Umbilical cord (tissue), 1 donor: ENCODE measurements at regions not wholly inside any gene's neighbourhood (a gene's known extent, or its start where the extent isn't known, plus 50 kb on each side); places are given as distances from the start of the nearest gene placed in this dataset.
"Not testable (repeated sequence)": the region's sequence is repeated elsewhere in the genome, so short reads cannot be mapped to it uniquely, and the experiment has no call there.

ENCODE experiments used
- DNase-seq: peaks from one replicate; pipeline ENCODE4 v3.0.0-alpha.2; 2015; ENCODE audit warnings: low spot score

DNA sequence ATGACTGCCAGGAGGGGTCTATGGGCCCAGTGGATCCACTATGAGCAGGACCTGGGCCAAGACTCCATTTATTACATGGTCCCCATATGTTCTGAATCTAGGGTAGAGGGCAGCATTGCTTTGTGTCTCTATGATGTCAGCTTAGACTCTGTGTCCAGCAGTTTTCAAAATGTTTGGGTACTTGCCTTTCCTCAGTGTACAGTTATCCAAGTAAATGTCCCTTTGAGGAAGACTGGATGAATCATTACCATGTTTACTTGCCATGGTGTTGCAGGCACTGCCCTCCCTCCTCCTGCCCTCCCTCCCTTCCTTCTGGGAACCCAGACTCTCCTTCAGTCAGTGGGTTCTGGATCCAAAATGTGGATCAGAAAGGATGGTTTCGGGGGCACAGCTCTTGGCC, 108.6 kb downstream of the NRN1 start:
- no peak for DNase-seq

DNA sequence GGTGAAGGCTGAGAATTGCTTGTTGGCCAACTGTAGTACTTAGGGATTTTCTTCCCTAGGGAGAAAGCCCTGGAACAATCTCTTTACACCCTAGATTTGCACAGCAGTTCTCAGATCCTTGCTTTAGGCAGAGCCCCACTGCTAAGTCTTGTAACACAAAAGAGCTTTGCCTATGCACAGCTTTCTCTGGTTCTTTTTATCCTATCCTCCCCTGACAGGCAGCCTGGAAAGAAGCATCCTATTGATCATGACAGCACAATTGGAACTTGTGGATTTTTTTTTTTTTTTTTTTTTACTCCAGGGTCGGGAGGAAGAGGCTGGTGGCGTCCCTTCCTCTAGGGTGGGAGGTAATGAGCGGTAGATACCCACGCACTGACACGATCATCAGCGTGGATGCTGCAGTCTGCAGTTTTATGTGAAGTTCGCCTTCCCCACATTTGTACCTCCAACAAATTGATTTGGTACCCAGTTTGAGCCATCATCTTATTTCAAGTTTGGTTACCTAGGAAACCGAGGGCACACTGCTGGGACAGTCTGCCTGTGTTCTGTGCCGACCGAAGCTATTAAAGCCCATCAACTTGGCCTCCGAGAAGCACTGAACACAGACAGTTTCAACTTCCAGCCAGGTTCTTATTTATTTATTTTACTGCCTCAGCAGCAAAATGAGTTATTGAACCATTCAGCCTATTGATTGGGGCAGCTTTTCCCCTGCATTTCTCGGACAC, 110.1 kb downstream of the NRN1 start:
- no peak for DNase-seq

DNA sequence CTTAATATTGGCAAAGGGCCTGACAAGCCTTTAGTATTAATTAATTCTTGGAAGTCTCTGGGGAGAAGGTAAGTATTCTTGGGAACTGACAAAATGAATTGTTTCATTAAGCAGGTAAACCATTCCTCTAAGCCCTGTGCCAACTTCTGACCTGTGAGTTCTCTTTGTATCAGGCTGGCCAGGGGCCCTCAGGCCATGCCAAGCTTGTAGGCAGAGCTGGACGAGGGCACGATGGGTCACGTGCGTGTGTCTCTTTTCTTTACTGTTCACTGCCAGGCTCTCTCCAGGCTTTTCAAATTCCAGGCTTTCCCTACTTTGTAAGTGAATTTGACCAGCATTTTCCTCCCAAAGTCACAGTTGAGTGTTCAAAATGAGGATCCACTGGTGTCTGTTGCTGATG, 112.4 kb downstream of the NRN1 start:
- no peak for DNase-seq

DNA sequence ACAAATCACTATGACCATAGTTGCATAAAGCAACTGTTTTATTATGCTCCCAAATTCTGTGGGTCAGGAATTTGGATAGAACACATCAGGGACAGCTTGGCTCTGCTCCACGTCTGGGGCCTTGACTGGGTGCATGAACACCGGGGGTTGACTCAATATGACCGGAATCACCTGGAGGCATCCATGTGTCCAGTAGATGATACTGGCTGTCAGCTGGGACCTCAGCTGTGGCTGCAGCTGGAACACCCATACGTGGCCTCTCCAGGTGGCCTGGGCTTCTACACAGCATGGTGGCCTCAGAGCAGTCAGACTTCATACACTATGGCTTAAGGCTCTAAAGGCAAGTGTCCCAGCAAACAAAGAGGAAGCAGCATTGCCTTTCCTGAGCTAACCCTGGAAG, 113.4 kb downstream of the NRN1 start:
- no peak for DNase-seq

DNA sequence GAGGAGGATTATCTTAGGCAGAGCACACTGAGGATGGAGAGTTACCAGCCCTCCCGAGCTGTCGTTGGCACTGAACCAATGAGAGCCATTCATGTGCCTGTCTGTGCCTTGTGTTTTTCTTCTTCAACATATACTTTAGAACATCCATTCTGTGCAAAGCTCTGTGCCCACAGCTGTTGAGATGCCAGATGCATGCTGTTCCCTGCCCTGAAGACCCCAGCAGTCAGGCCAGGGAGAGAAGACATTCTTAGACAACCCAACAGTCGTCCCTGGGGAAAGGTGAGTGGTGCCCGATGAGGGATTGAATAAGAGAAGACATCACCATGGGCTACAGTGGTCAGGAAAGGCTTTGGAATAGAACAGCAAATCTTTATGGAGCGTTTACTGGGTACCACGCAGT, 114.1 kb downstream of the NRN1 start:
- DNase-seq, result no peak

DNA sequence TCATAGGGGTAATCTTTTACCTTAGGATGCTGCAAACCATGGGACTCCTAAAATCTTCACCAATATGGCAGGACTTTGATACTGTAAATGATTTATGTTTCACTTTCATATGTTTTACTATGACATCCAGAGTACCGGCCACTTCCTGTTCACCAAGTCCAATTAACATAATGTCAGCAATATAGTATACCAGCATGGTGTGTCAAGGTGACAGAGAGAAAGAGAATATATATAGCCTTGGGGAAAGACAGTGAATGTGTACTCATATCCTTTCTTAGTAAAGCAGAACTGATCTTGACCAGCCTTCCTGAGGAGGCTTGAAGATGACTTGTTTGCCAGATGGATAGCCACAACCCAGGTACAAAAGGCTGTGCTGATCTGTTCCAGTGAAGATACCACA, 127.9 kb downstream of the NRN1 start:
- DNase-seq, result no peak

DNA sequence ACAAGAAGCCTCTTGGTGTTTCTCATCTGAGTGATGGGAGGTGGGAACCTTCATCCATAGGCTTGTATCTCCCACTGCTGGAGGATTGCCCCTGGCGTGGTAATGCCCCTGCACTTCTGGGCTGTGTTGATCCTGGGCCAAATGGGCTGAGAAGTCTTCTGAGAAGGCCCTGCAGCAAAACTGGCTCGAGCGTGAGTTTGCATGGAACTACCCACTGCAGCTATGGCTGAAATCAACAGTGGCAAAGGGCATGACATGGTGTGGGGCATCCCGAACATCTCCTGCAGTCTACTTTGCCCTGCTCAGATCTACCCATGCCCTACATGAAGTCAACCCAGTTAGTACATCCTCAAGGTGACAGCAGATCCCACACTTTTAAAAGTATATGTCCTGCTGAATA, 130.6 kb downstream of the NRN1 start:
- no peak for DNase-seq

DNA sequence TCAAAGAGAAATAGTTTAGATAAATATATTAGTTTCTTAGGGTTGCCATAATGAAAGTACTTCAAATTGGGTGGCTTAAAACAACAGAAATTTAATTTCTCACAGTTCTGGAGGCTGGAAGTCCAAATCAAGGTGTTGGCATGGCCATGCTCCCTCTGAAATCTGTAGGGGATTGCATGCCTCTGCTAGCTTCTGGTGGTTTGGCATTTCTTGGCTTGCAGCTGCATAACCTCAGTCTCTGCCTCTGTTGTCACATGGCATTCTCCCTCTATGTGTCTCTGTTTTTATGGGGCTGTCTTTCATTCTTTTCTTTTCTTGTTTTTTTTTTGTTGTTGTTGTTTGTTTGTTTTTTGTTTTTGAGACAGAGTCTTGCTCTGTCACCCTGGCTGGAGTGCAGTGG, 132.7 kb downstream of the NRN1 start:
- DNase-seq, result not testable (repeated sequence)

DNA sequence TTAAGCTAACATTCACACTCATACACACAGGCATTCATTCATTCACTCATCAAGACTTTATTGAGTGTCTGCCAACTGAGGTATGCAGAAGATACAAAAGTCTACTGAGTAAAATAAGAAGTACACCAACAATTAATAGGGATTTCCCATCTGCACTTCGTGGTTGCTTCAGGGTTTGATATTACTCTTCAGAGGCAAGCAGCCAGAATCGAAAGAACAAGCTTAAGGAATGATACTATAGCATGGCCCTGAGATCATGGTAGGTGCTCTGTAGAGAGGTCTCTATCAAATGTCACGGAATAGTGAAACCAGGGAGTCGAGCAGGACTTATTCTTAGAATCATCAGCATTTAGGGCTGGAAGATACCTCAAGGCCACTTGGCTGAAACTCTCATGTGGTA, 135.4 kb downstream of the NRN1 start:
- DNase-seq, result no peak

DNA sequence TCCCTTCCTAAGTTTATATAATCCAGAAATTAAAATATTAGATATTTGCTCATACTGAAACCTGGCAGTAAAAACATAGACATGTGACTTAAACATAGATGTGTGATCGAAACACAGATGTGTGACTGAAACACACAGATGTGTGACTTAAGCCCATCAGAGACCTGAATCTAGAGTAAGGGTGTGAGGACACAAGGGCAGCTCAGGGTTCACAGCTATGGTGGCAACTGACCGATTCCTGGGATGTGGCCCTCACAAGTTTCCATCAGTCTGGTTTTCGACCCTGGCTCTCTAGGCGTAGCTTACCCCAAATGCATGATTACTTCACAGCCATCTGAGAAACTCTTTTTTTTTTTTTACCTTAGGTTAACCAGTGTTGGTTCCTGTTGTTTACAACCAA, 137.0 kb downstream of the NRN1 start:
- no peak for DNase-seq

DNA sequence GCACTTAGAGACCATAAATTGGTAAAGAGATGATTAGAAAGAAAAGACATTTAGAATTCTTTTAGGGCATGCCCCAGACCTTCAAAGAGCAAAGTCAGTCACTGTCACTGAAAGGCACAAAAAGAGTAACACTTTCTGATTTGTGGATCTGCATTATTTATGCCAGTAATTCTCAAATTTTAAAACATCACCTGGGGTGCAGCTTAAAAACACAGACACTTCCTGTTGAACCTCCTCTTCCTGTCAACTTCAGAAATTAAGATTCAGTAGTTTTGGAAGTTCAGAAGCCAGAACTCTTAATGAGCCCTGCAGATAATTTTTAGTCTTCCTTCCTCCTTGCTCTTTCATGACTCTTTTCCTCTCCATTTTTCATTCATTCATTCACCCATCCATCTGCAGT, 137.5 kb downstream of the NRN1 start:
- no peak for DNase-seq

DNA sequence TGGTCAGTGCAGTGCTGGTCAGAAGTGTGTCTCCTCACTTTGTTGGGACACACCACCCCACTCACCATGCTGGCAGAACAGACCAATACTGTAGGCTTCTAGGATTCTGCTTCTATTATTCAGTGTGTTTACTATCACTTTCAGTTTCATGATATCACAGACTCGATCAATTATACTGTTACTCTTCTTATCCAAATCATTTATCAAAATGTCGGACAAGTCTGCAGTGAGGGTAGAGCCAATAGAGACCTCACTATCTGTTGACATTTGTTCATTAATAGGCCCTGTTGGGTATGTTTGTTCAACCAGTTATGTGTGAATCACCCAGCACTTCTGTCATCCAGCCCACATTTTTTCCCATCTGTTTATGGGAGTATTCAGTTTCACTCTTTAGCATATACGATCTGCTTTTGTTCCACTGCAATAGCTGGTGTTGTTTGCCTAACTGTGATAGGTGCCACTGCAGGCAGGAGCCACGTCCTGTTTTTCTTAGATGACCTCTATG, 140.1 kb downstream of the NRN1 start:
- no peak for DNase-seq

DNA sequence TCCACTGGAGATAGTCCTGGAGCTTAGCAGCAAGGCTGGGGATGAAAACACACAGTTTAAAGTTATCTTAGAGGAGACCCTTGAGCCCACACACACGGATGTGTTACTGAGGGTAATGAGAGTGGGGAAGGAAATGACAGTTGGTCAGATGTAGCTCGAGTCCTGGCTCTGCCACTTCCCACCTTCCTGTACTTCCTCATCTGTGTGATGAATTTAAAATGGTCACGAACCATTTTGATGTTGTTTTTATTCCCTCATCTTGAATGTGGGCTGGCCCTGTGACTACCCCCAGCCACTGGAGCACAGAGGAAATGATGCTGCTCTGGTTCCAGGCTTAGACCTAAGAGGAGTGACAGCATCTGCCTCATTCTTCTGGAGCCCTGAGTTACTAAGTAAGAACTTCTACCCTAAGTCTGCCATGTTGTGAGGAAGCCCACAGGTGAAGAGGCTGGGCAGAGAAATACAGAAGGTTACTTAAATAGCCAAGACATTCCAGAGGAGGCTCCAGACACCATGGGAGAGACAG, 141.2 kb downstream of the NRN1 start:
- no peak for DNase-seq

DNA sequence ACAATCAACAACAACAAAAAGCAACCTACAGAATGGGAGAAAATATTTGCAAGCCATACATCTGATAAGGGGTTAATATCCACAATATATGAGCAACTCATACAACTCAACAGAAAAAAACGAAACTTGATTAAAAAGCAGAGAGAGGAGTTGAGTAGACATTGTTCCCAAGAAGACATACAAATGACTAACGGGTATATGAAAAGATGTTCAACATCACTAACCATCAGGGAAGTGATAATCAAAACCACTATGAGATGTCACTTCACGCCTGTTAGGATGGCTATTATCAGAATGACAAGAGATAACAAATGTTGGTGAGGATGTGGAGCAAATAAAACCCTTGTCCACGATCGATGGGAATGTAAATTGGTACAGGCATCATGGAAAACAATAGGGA, 145.9 kb downstream of the NRN1 start:
- no peak for DNase-seq

DNA sequence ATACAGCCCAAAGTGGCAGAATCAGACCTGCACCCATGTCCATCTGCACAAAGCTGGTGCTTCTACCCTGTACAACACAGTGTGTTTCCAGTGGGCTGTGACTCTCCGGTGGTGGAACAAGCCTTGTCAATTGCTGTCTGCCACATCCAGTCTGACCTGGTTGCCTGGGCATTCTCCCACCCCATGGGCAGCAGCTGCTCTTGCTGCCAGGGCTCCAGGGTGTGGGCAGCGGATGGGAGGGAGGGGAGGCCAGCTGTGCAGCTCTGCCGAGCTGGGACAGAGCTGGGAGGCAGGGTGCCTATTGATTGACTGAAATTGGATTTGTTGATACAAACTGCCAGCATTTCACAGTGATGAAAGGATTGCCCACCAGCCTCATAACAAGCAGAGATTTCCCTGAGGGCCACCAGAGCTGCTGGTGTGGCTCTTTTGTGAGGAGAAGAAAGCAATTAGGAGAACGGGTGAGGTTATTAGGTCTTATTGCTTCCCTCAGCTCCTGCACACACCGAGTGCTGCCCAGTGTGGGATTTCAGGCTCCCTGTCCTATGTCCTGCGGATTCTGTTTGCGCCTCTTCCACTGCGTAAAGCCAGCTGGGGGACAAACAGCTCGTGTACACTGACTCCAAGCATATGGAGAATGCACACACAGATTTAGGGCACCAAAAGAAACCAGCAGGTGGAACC, 150.8 kb downstream of the NRN1 start:
- DNase-seq, result no peak

DNA sequence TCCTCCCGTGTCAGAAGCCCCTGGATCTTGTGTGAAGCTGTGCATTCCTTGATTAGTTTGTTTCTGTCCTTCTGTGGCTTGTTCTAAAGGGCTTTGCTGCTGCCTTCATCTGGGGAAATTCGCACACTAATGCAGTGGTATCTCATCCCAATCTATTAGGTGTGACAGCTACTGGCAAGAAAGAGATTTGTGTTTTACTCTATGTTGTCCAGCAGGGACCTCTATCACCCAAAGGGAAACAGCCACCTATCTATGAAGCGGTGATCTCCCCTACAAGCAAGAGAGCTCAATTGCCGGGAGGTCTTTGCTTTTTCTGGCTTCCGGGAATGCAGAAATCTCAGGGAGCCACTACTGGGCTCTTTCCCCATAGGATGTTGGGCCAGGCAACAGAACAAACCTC, 151.8 kb downstream of the NRN1 start:
- no peak for DNase-seq

DNA sequence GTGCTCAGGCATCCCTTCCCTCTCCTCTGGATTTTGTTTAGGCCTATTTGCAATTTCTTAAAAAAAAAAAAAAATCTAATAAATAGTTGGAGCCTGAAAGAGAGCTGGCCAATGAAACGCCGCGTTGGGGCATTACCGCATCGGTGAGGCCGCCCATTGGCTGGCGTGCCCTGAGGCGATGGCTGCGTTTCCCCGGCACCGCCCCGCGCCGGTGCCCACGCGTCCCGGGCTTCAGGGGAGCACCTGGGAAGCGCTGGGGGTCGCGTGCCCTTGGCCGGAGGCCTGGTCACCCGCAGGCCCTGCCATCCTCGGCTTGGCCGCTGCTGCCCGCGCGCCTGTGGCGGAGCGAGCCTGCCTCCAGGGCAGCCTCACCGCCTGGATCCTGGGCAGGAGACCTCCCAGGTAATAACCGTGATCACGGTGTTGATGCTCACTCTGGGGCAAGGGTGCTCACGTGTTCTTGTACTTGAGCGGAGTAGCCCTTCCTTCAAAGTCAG, 155.4 kb downstream of the NRN1 start:
- DNase-seq, result peak; percentile 43

DNA sequence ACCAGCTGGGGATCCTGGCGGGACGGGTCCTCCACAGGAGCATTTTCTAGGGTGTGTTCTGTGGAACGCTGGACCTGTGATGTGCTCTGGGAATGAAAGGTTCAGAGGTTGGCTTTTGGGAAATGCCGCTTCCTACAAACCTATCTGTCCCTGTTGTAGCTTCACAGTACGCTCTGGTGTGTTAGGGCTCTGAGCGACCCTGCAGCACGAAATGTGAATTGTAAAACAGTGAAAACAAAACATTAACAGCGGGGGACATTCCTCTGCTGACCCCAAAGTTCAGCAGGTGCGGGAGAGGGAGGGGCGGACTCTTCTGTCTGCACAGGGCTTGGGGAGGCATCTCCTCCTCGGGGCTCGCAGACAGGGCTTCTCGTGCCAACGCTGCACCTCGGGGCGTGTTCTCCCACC, 155.9 kb downstream of the NRN1 start:
- no peak for DNase-seq

DNA sequence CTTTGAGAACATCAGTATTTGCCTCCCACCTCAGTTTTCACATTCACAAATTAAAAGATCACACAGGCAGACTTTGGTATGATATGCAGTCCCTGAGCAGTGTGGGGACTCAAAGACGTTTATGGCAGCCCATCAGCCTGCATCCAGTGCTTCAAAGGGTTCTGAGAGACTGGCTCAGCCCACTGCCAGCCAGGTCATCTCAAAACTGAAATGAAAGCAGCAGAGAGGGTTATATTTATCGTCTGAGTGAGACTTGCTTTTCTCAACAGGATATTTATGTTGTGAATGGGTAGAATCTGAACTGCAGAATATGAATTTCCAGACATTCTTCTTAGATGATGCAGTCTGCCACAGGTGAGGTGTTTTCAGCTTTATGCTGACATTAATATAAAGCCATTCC, 159.8 kb downstream of the NRN1 start:
- DNase-seq, result no peak

DNA sequence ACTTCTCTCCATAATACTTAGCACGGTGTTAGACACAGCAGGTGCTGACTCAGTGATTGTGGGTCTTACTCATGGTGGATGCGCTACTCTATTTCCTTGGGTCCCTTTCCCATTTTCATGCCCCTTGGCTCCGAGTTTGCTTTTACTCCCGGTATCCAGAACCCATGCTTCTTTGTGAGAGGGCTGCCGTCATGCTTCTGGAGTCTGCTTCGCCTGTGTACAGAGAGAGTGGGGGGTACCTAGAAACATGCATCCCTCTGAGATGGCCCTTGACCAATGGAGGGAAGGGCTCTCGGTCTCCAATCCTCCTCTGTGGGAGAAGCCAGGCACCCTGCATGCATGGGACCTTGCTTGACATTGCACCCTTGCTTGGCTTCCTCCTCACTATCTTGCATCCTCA, 160.4 kb downstream of the NRN1 start:
- DNase-seq, result no peak

DNA sequence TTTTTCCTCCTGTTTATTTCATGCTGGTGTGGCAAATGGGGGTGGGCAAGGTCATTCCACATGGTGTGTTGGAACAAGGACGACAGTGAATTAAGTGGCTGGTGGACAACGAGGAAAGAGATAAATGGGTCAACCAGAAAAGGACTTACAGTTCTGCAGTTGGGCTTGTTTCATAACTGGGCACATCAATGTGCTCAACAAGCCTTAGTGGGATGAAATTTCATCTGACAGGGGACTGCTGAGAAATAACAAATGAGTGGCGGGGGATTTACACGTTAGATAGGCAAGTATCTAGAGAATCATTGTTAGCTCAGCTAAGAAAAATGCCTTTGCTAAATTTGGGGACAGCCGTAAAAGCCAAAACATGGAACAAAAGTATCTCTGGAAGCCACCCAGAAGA, 163.6 kb downstream of the NRN1 start:
- no peak for DNase-seq

DNA sequence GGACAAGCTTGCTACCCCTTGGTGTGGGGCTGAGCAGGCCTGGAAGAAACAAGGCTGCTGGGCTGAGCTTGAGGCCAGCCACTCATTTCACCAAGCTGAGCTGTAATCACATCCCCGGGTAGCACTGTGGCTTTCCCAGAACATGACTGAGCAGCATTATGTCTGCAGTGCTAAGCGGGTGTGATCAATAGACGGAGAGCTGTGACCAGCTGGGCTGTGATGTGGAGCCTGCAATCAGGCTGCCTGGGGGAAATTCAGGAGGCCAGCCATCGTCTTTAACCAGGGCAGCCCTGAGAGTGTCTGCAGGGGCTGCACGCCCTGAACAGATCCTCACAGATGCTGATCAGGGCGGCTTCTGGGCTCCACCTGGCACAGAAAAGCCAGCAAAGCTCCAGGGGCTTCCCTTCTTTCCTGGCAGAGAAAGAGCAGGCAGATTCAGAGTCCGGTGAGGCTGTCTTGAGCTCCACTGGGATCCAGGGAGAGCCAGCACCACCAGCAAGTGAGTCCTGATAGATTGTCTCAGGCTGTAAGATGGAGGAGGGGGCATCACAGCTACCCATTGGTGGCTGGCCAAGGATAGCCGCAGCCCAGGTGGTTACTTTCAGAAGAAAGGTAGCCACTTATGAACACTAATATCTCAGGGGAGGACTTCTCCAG, 165.9 kb downstream of the NRN1 start:
- DNase-seq, result no peak
